ENCODE measurements at regions not wholly inside any gene's neighbourhood (a gene's known extent, or its start where the extent isn't known, plus 50 kb on each side); places are given as distances from the start of the nearest gene placed in this dataset.
"Not testable (repeated sequence)": the region's sequence is repeated elsewhere in the genome, so short reads cannot be mapped to it uniquely, and the experiment has no call there.

DNA sequence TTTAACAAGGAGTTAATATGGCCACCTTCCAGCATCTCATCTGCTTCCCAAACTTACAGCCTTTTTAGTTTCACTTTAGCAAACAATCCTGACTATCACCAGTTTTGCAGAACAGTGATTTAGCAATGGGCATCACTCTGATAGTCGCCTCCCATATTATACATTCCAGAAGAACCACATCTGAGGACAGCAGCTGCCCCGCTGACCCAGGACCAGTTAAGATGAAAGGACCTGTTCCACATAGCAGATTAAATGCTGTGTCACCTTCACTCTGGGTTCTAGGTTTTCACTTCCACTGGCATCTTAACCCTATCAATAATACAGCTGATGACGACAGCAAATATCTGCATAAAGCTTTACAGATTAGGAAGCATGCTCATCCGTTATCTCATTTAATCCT, 99.8 kb downstream of the TRIM69 start:
- H3K27me3 ChIP-seq (ENCODE audit: insufficient read depth, low read depth, low read length) = no peaks in the 10 kb centered on the region
- no peaks in the 10 kb centered on the region for H3F3A ChIP-seq (ENCODE audit: insufficient read depth, low read length, poor library complexity, severe bottlenecking)
- H2AFZ ChIP-seq (ENCODE audit: low read depth, low read length) = no peak overlapping the region
- H3K36me3 ChIP-seq (ENCODE audit: insufficient read depth, low read length) = no peaks in the 10 kb centered on the region
- H4K20me1 ChIP-seq (ENCODE audit: insufficient read depth) = no peaks in the 10 kb centered on the region
- TF ChIP-seq SMC3 (conservative IDR thresholded peaks at IDR 0.05; ENCODE audit: poor library complexity) (no peak), TAF1 (IDR thresholded peaks at IDR 0.05; ENCODE audit: low read depth) (no peak), MXI1 (conservative IDR thresholded peaks at IDR 0.05; ENCODE audit: poor library complexity, severe bottlenecking) (no peak), RAD21 (conservative IDR thresholded peaks at IDR 0.05) (no peak), EP300 (conservative IDR thresholded peaks at IDR 0.05; ENCODE audit: poor library complexity, severe bottlenecking) (no peak)
- H3K79me2 ChIP-seq (replicated peaks; ENCODE audit: insufficient read depth, low read length) = no peaks in the 10 kb centered on the region
- no peak overlapping the region for H3K9ac ChIP-seq (ENCODE audit: low read length)
- H3K27ac ChIP-seq (ENCODE audit: low read length) = no peak overlapping the region
- H3K9me3 ChIP-seq (ENCODE audit: low read length) = no peaks in the 10 kb centered on the region
- H3K4me3 ChIP-seq (ENCODE audit: low read length) = no peak overlapping the region
- H3K9me2 ChIP-seq (ENCODE audit: insufficient read depth, low read length) = no peaks in the 10 kb centered on the region
- no peak overlapping the region for H3K4me2 ChIP-seq (ENCODE audit: low read length)

DNA sequence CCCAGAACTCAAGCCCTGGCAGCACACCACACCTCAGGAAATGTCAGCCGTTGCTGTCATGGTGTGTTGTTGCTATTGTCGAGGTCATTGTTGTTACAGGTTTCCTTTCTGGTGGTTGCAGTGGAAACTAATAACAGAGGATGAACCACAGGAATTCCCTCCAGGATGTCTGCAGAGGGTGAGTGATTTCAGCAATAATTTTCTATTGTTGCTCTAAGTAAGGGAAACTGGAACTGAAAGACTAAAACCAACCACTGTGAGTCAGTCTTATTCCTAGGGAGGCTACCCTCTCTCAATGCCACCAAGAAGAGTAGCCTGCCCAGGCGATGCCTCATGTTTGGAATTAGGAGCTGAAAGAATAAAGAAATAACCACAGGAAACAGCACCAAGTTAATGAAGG, 102.6 kb downstream of the TRIM69 start:
- H3K4me3 ChIP-seq (ENCODE audit: low read length); H3K27me3 ChIP-seq (ENCODE audit: insufficient read depth, low read depth, low read length); H2AFZ ChIP-seq (ENCODE audit: low read depth, low read length); H3K9ac ChIP-seq (ENCODE audit: low read length); H3K9me3 ChIP-seq (ENCODE audit: low read length); H3K27ac ChIP-seq (ENCODE audit: low read length); H3K36me3 ChIP-seq (ENCODE audit: insufficient read depth, low read length); H3F3A ChIP-seq (ENCODE audit: insufficient read depth, low read length, poor library complexity, severe bottlenecking); H3K4me2 ChIP-seq (ENCODE audit: low read length); H3K79me2 ChIP-seq (replicated peaks; ENCODE audit: insufficient read depth, low read length); H3K9me2 ChIP-seq (ENCODE audit: insufficient read depth, low read length); H4K20me1 ChIP-seq (ENCODE audit: insufficient read depth): not testable (repeated sequence)

DNA sequence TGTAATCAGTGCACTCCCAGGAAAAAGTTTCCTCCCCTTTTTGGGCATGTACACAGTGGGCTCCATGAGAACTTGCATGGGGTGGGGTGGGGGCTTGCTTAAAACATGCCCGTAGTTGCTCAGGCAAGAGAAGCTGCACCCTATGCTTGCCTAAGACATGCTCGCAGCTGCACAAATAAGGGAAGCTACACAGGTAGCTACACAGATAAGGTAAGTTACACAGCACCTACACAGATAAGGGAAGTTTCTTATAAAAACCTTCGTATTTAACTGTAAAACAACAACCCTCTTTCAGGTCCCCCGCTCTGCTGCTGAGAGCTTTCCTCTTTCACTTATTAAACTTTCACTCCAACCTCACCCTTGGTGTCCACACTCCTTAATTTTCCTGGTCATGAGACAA, 105.4 kb downstream of the TRIM69 start:
- not testable (repeated sequence) for H3K79me2 ChIP-seq (replicated peaks; ENCODE audit: insufficient read depth, low read length); H4K20me1 ChIP-seq (ENCODE audit: insufficient read depth); H3K27me3 ChIP-seq (ENCODE audit: insufficient read depth, low read depth, low read length); H3F3A ChIP-seq (ENCODE audit: insufficient read depth, low read length, poor library complexity, severe bottlenecking); H2AFZ ChIP-seq (ENCODE audit: low read depth, low read length); H3K9me3 ChIP-seq (ENCODE audit: low read length); H3K36me3 ChIP-seq (ENCODE audit: insufficient read depth, low read length); H3K9ac ChIP-seq (ENCODE audit: low read length); H3K9me2 ChIP-seq (ENCODE audit: insufficient read depth, low read length); H3K4me2 ChIP-seq (ENCODE audit: low read length); H3K4me3 ChIP-seq (ENCODE audit: low read length); H3K27ac ChIP-seq (ENCODE audit: low read length)

DNA sequence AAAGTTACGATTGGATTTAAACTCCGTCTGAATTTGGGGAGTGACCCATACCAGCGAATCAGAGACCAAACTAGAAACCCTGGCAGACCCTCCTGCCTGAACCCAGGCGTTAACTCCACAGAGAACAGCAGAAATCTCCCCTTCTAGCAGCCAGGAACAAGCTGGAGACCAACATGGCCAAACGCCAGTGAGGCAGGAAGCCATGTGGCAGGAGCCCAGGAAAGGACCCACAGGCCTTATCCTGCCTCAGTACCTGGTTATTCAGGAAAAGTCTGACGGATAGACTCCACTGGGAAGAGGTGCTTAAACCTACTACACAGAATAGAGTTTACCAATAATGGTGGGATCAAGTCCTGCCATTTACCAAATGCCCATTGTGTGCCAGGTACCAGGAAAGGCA, 106.6 kb downstream of the TRIM69 start:
- H3K9me2 ChIP-seq (ENCODE audit: insufficient read depth, low read length); H2AFZ ChIP-seq (ENCODE audit: low read depth, low read length); H3K9me3 ChIP-seq (ENCODE audit: low read length); H3K27ac ChIP-seq (ENCODE audit: low read length); H3K4me2 ChIP-seq (ENCODE audit: low read length); H3K36me3 ChIP-seq (ENCODE audit: insufficient read depth, low read length); H3K79me2 ChIP-seq (replicated peaks; ENCODE audit: insufficient read depth, low read length); H3K27me3 ChIP-seq (ENCODE audit: insufficient read depth, low read depth, low read length); H3F3A ChIP-seq (ENCODE audit: insufficient read depth, low read length, poor library complexity, severe bottlenecking); H3K4me3 ChIP-seq (ENCODE audit: low read length); H4K20me1 ChIP-seq (ENCODE audit: insufficient read depth); H3K9ac ChIP-seq (ENCODE audit: low read length): not testable (repeated sequence)

DNA sequence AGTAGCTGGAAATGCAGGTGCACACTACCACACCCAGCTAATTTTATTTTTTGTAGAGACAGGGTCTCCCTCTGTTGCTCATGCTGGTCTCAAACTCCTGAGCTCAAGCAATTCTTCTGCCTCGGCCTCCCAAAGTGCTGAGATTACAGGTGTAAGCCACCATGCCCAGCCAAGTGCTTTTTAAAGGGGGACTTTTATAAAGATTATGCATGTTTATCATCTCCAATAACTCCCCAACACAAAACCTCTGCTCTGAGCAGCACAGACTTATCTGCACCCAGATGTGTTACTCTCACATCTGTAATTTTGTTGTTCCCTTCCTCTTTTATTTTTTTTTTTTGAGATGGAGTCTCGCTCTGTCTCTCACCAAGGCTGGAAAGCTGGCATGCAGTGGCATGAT, 108.6 kb downstream of the TRIM69 start:
- not testable (repeated sequence) for H3K27me3 ChIP-seq (ENCODE audit: insufficient read depth, low read depth, low read length); H3K4me2 ChIP-seq (ENCODE audit: low read length); H3F3A ChIP-seq (ENCODE audit: insufficient read depth, low read length, poor library complexity, severe bottlenecking); H3K27ac ChIP-seq (ENCODE audit: low read length); H3K9ac ChIP-seq (ENCODE audit: low read length); H2AFZ ChIP-seq (ENCODE audit: low read depth, low read length); H3K9me3 ChIP-seq (ENCODE audit: low read length); H3K79me2 ChIP-seq (replicated peaks; ENCODE audit: insufficient read depth, low read length); H3K4me3 ChIP-seq (ENCODE audit: low read length); H3K9me2 ChIP-seq (ENCODE audit: insufficient read depth, low read length); H4K20me1 ChIP-seq (ENCODE audit: insufficient read depth); H3K36me3 ChIP-seq (ENCODE audit: insufficient read depth, low read length)

DNA sequence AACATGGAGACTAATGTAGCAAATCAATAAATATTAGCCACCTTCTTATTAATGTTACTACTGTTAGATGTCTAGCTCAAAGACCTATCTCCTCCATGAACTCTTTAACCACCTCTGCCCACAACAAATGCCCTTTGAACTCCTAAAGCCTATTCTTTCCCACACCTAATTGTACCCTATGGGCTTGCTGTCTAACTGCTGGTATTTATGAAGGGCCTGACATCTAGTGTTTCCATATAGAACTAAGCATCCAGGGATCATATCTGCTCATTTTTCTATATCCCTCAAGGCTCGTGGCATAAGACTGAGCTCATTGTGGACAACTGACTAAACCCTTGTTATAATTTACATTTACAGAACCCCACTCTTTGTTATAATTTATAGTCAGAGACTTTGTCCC, 109.8 kb downstream of the TRIM69 start:
- not testable (repeated sequence) for H3K4me2 ChIP-seq (ENCODE audit: low read length); H3K9ac ChIP-seq (ENCODE audit: low read length); H3K4me3 ChIP-seq (ENCODE audit: low read length); H2AFZ ChIP-seq (ENCODE audit: low read depth, low read length); H3K27me3 ChIP-seq (ENCODE audit: insufficient read depth, low read depth, low read length); H3K9me3 ChIP-seq (ENCODE audit: low read length); H3K9me2 ChIP-seq (ENCODE audit: insufficient read depth, low read length); H3K27ac ChIP-seq (ENCODE audit: low read length); H3K36me3 ChIP-seq (ENCODE audit: insufficient read depth, low read length); H3K79me2 ChIP-seq (replicated peaks; ENCODE audit: insufficient read depth, low read length); H3F3A ChIP-seq (ENCODE audit: insufficient read depth, low read length, poor library complexity, severe bottlenecking); H4K20me1 ChIP-seq (ENCODE audit: insufficient read depth)

DNA sequence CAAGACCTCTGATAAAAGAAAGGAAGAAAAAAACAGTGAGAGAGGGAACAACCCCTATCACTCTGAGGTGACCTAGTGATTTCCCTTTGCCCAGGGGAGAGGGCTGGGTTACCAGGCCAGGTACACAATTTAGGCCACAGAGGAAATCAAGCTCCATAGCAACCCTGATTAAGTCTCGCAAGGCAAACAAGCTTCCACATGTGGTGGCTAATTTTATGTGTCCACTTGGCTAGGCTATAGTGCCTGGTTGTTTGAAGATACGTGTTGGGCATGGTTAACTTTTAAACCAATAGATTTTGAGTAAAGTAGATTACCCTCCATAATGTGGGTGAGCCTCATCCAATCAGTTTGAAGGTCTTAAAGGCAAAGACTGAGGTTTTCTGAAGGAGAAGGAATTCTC, 108.9 kb upstream of the TERB2 start:
- not testable (repeated sequence) for H4K20me1 ChIP-seq (ENCODE audit: insufficient read depth); H3F3A ChIP-seq (ENCODE audit: insufficient read depth, low read length, poor library complexity, severe bottlenecking); H3K9me3 ChIP-seq (ENCODE audit: low read length); H3K4me2 ChIP-seq (ENCODE audit: low read length); H3K4me3 ChIP-seq (ENCODE audit: low read length); H3K9ac ChIP-seq (ENCODE audit: low read length); H3K27ac ChIP-seq (ENCODE audit: low read length); H3K9me2 ChIP-seq (ENCODE audit: insufficient read depth, low read length); H3K79me2 ChIP-seq (replicated peaks; ENCODE audit: insufficient read depth, low read length); H3K27me3 ChIP-seq (ENCODE audit: insufficient read depth, low read depth, low read length); H3K36me3 ChIP-seq (ENCODE audit: insufficient read depth, low read length); H2AFZ ChIP-seq (ENCODE audit: low read depth, low read length)

DNA sequence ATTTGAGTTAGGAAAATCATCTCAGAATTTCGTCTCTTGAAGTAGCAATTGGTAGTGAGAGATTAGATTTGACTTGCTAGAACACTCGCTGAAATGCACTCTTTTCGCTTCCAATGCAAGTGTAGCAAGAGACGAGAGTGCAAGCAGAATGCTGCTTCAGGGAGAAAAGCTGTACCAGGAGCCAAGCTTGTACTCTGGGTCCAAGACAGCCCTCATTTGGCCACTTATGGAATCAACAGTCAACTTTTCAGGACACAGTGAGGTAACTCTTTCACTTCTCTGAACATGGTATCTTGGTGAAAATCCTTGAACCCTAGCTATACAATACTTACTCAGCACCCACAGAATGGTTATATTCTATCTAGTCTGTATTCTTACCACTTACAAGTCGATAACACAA, 107.6 kb upstream of the TERB2 start:
- not testable (repeated sequence) for H3K9ac ChIP-seq (ENCODE audit: low read length); H3K9me3 ChIP-seq (ENCODE audit: low read length); H3F3A ChIP-seq (ENCODE audit: insufficient read depth, low read length, poor library complexity, severe bottlenecking); H3K9me2 ChIP-seq (ENCODE audit: insufficient read depth, low read length); H3K79me2 ChIP-seq (replicated peaks; ENCODE audit: insufficient read depth, low read length); H3K27ac ChIP-seq (ENCODE audit: low read length); H3K27me3 ChIP-seq (ENCODE audit: insufficient read depth, low read depth, low read length); H3K36me3 ChIP-seq (ENCODE audit: insufficient read depth, low read length); H3K4me2 ChIP-seq (ENCODE audit: low read length); H2AFZ ChIP-seq (ENCODE audit: low read depth, low read length); H3K4me3 ChIP-seq (ENCODE audit: low read length); H4K20me1 ChIP-seq (ENCODE audit: insufficient read depth)

All from neural cell (in vitro differentiated cells).